GM19467 (cell line): ENCODE measurements at regions not wholly inside any gene's neighbourhood (a gene's known extent, or its start where the extent isn't known, plus 50 kb on each side); places are given as distances from the start of the nearest gene placed in this dataset.
"Not testable (repeated sequence)": the region's sequence is repeated elsewhere in the genome, so short reads cannot be mapped to it uniquely, and the experiment has no call there.

ENCODE experiments used
- ATAC-seq: cut with Tn5 transposase; IDR thresholded peaks from one replicate; pipeline ENCODE4 v1.9.1; 2021; ENCODE audit warnings: mild to moderate bottlenecking, moderate library complexity; ENCODE audit not compliant: unreplicated experiment

DNA sequence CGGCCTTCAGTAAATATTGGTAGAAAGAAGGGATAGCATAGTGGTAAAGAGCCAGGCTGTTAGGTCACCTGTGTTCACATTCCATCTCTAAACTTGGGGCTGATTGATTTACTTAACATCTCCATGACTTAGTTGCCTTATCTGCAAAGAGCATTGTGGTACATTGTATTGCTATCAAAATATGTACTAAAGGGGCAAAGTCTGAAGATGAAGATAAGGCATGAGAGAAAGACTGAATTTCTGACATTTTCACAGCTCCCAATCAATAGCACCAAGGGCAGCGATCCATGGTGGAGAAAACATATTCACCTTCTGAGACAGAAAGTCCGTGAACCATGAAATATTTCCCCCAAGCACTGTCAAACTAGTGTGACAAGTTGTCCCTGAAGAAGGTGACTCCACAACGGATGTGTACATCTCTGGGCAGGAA, 223.3 kb upstream of the STXBP5 start:
- no peak for ATAC-seq

- ATAC-seq = no peak
These were observed 222.2 kb upstream of the STXBP5 start for GRCh38 chr6:146981981-146982380.

DNA sequence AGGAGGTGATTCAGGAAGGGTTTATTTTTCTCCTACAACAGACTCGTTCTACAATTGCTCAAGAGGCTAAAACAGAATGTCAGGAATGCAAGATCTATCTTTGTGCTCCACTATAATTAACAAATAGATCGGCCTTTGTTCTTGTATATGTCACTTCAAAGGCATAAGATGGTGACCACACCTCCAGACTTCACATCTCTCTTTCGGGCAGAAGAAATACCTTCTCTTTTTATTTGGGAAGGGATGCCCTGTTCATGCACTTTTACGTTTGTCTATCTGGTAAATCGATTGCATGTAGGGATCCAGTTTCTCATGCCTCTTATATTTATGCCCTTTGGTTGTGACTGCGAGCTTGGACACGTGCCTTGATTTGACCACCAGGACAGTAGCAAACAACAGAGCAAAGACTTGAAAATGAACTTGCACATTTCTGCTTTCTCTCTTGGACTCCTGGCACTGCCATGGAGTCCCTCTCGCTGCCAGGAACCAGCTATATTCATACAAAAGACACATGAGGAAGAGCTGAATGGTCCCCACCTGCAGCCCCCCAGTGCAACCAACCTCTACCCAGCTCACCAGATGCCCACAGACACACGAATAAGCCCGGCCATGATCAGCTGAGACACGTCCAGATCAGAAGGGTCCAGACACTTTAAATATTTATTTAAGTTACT, 219.8 kb upstream of the STXBP5 start:
- no peak for ATAC-seq

- ATAC-seq = no peak
These were observed 219.1 kb upstream of the STXBP5 start for GRCh38 chr6:146985111-146985510.

- no peak for ATAC-seq
These were observed 218.3 kb upstream of the STXBP5 start for GRCh38 chr6:146985966-146986365.

DNA sequence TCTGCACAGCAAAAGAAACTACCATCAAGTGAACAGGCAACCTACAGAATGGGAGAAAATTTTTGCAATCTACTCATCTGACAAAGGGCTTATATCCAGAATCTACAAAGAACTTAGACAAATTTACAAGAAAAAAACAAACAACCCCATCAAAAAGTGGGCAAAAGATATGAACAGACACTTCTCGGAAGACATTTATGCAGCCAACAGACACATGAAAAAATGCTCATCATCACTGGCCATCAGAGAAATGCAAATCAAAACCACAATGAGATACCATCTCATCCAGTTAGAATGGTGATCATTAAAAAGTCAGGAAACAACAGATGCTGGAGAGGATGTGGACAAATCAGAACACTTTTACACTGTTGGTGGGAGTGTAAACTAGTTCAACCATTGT, 216.3 kb upstream of the STXBP5 start:
- ATAC-seq = not testable (repeated sequence)

GRCh38 chr6:146989860-146990259, 214.4 kb upstream of the STXBP5 start:
- ATAC-seq = no peak

DNA sequence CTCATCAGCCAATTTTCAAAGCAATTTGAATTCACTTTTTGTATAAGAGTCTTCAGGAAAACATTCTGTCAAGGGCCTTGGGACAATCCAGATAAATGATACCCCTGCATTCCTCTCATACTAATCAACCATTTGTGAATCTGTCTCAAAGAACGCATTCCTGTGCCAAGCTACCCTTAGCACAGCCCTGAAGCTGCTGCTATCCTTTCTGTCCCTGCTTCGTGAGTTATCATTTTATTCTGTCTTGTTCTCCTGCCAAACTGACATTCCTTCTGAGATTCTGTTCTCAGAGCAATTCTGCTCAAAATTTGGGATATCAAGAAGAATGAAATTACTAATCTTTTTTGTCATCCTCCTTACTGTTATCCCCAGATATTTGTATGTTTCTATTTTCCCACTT, 213.9 kb upstream of the STXBP5 start:
- no peak for ATAC-seq

- no peak for ATAC-seq
These were observed 213.1 kb upstream of the STXBP5 start for GRCh38 chr6:146990821-146991798.

- ATAC-seq = no peak
These were observed 207.2 kb upstream of the STXBP5 start for GRCh38 chr6:146997062-146997461.

- ATAC-seq = no peak
These were observed 204.5 kb upstream of the STXBP5 start for GRCh38 chr6:146999766-147000165.

GRCh38 chr6:147000545-147001488, 203.4 kb upstream of the STXBP5 start:
- ATAC-seq = no peak

GRCh38 chr6:147001621-147002020, 202.6 kb upstream of the STXBP5 start:
- no peak for ATAC-seq

DNA sequence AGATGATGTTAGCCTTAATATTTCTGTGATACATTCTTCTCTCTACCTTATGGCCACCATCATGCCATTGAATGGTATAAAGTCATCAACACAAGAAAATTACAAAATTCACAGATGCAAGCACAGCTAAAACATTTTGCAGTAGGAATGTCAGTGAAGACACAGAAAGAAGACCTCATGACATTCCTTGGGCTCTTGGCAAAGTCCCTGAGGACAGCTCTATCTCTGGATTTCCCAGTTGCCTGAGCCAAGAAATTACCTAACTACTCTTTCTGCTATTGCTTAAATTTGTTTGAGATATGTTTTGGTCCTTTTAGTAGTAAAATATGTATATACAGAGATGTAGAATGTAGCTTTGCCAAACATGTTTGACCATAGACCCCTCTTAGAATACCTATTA, 201.0 kb upstream of the STXBP5 start:
- ATAC-seq = no peak

DNA sequence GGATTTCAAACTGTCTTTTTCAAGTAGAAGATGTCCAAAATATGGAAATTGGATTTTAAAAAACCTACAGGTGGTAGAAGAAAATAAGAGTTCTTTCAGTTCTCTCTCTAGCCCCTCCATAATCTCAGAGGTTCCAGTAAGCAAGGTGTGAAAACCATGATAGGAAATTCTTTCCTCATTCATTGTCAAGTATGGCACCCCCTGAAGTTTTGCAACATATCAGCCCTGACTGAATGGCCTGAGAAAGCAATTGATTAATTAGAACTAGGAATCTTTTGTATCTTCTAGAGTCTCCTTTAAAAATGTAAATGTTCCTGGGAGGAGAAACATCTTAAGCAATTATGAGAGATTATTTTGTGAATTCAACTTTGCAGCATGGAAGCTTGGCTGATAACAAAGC, 198.7 kb upstream of the STXBP5 start:
- ATAC-seq = no peak

DNA sequence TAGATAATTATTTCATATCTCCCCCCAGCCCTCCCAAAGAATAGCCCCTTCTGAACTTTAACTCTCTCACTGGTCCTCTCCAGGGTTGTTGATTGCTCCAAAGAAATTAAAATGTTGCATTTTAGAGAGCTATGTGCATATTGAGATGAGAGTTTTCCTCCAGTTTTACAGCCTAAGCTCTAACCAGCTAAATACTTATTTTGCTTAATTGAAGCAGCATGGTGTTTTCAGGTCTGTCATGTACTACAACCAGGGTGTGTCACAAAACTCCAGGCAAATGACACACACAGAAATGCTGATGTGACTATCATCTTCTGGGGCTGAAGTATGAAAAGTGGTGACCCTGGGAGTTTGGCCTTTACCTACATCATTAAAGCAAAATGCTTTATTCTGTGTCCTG, 196.8 kb upstream of the STXBP5 start:
- no peak for ATAC-seq

DNA sequence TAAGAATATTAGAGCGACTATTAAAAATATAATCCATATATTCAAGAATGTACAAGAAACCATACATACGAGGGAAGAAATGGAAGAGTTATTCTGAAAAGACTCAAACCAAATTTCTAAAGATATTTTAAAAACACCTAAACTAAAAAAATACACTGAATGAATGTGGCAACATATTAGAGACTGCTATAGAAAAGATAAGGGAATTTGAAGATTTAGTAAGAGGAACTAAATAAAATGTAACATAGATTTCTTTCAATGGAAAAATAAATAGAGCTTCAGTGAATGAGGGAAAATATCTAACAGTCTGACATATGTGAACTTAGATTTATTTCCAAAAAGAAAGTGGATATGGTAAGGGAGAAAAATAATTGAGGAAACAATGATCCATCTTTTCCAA, 194.9 kb upstream of the STXBP5 start:
- ATAC-seq = no peak

DNA sequence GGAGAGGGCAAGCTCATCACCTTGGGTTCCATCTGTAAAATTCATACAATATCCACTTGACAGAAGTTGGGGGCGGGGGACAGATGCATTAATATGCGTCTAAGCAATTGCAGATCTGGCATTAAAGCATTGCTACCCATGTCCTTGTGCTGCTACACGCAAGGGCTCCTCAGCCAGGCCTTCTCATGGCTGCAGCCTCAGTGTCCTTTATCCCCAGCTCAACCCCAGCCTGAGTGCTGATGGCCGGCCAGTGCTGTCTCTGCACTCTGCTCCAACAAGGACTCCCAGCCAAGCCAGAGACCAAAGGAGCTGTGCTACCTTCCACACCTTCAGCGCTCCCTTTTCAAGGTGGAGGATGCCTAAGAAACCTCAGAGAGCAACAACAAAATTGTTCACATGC, 188.5 kb upstream of the STXBP5 start:
- no peak for ATAC-seq

GRCh38 chr6:147016440-147016839, 187.8 kb upstream of the STXBP5 start:
- ATAC-seq = no peak

GRCh38 chr6:147017153-147017552, 187.1 kb upstream of the STXBP5 start:
- ATAC-seq = no peak

DNA sequence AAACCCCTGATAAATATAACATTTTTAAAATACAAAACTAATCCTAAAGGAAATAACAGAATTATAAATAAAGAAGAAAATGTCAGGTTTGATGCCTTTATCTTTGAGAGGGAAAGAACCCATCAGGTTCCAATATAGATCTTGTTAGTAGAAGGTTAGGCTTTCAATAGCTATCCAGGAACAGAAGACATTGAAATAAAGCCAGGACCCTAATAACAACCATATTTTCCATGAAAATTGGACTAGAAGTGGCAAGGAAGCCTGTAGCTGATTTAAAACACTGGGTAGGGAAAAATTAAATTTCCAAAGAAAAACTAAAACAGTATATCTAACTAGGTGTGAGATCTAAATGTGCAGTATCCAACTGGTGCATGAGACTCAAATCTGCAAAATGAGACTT, 185.2 kb upstream of the STXBP5 start:
- no peak for ATAC-seq
